H1 (cell line): ENCODE measurements at regions not wholly inside any gene's neighbourhood (a gene's known extent, or its start where the extent isn't known, plus 50 kb on each side); places are given as distances from the start of the nearest gene placed in this dataset.

Source experiments
- CTCF ChIA-PET: fragments of 300-600 bp; sonication (Branson Sonifier 250); formaldehyde crosslinking; loops from one replicate; lab custom pipeline; 2021; ENCODE audit not compliant: partially characterized antibody; lab: Charles Lee
- POLR2A ChIA-PET: fragments of 300-600 bp; sonication (Branson Sonifier 250); formaldehyde crosslinking; loops from one replicate; lab custom pipeline; 2021; ENCODE audit warnings: inconsistent platforms; ENCODE audit not compliant: partially characterized antibody; lab: Charles Lee
- DNase-seq, 2 experiments: peaks; one replicate each; pipeline versions ENCODE4 v3.0.0 to v3.0.0-alpha.2; 2010 to 2022; ENCODE audit warnings: low spot score in 2 of 2, low read depth in 1 of 2, mixed read lengths in 1 of 2
- FAIRE-seq: peaks from 2 replicates; lab custom pipeline; 2011; peaks lifted over from hg19 to GRCh38; lab: Jason Lieb, UNC
- H2AFZ ChIP-seq: 2 replicates; pipeline ENCODE4 v1.8.1; 2012; ENCODE audit warnings: low read length, inconsistent platforms
- H2AK5ac ChIP-seq: 2 replicates; pipeline ENCODE4 v1.6.1; 2013; ENCODE audit warnings: low read depth, low read length
- H2BK120ac ChIP-seq: replicated peaks from 2 replicates; pipeline ENCODE3; 2013; ENCODE audit warnings: low read depth, low read length, inconsistent platforms
- H2BK12ac ChIP-seq: 2 replicates; pipeline ENCODE4 v1.6.1; 2013; ENCODE audit warnings: low read depth, low read length
- H2BK15ac ChIP-seq: 2 replicates; pipeline ENCODE4 v1.6.1; 2013; ENCODE audit warnings: low read length
- H2BK20ac ChIP-seq: 2 replicates; pipeline ENCODE4 v1.6.1; 2013; ENCODE audit warnings: low read length
- H2BK5ac ChIP-seq: 2 replicates; pipeline ENCODE4 v1.6.1; 2013; ENCODE audit warnings: low read depth, low read length
- H3K14ac ChIP-seq: 2 replicates; pipeline ENCODE4 v1.6.1; 2013; ENCODE audit warnings: inconsistent platforms; ENCODE audit not compliant: insufficient read length
- H3K18ac ChIP-seq: 2 replicates; pipeline ENCODE4 v1.6.1; 2013; ENCODE audit warnings: low read length; ENCODE audit errors: extremely low read depth
- H3K23ac ChIP-seq: 2 replicates; pipeline ENCODE4 v1.6.1; 2013; ENCODE audit warnings: inconsistent platforms; ENCODE audit not compliant: insufficient read length
- H3K23me2 ChIP-seq: 2 replicates; pipeline ENCODE4 v1.6.1; 2013; ENCODE audit warnings: low read depth, low read length
- H3K27ac ChIP-seq: 2 replicates; pipeline ENCODE4 v1.6.1; 2011; ENCODE audit warnings: low read depth, low read length, inconsistent platforms
- H3K27me3 ChIP-seq, 4 experiments: replicated peaks in 1 of 4; 1 replicate in 1 of 4; 2 replicates in 3 of 4; pipeline versions ENCODE4 v1.6.1 to v1.8.1; 2011 to 2013; ENCODE audit warnings: low read length in 3 of 4, mild to moderate bottlenecking in 3 of 4, inconsistent platforms in 2 of 4, mixed read lengths in 2 of 4, moderate library complexity in 1 of 4; ENCODE audit not compliant: control insufficient read depth in 3 of 4, insufficient read depth in 3 of 4; ENCODE audit errors: extremely low read depth in 1 of 4
- H3K36me3 ChIP-seq, 4 experiments: 2 replicates each; pipeline versions ENCODE4 v1.6.1 to v1.8.1; 2011 to 2013; ENCODE audit warnings: mild to moderate bottlenecking in 4 of 4, low read length in 3 of 4, moderate library complexity in 2 of 4, control low read depth in 1 of 4, inconsistent platforms in 1 of 4; ENCODE audit not compliant: insufficient read depth in 4 of 4, control insufficient read depth in 2 of 4
- H3K4ac ChIP-seq: replicated peaks from 2 replicates; pipeline ENCODE3; 2013; ENCODE audit warnings: low read length, low read depth, mixed read lengths, inconsistent platforms; ENCODE audit not compliant: insufficient read length
- H3K4me1 ChIP-seq, 4 experiments: replicated peaks in 1 of 4; 1 replicate in 1 of 4; 2 replicates in 3 of 4; pipeline versions ENCODE4 v1.6.1 to v1.8.1; 2011 to 2013; ENCODE audit warnings: low read length in 3 of 4, inconsistent platforms in 2 of 4, mixed read lengths in 1 of 4; ENCODE audit not compliant: insufficient read depth in 4 of 4, control insufficient read depth in 3 of 4
- H3K4me2 ChIP-seq, 2 experiments: 2 replicates each; pipeline versions ENCODE4 v1.6.1 to v1.8.1; 2011 to 2013; ENCODE audit warnings: low read depth in 2 of 2, low read length in 2 of 2, control low read depth in 1 of 2, inconsistent platforms in 1 of 2, mild to moderate bottlenecking in 1 of 2; ENCODE audit not compliant: insufficient read depth in 1 of 2
- H3K4me3 ChIP-seq, 4 experiments: fragments of 200-600, 300-600 bp in 1 of 4; sonication (generic), shearing (Covaris generic), sonication (Bioruptor Twin) in 1 of 4; 2 replicates each; pipeline versions ENCODE4 v1.5.1 to v1.8.1; 2011 to 2016; ENCODE audit warnings: low read length in 4 of 4, low read depth in 3 of 4, control low read depth in 2 of 4, inconsistent platforms in 2 of 4, mild to moderate bottlenecking in 2 of 4, mixed read lengths in 1 of 4, moderate library complexity in 1 of 4; ENCODE audit not compliant: insufficient read depth in 2 of 4; ENCODE audit errors: extremely low read depth in 1 of 4
- H3K56ac ChIP-seq: replicated peaks from 2 replicates; pipeline ENCODE3; 2013; ENCODE audit warnings: low read depth, mild to moderate bottlenecking, mixed read lengths, low read length, inconsistent platforms; ENCODE audit not compliant: insufficient read length
- H3K79me1 ChIP-seq: 2 replicates; pipeline ENCODE4 v1.6.1; 2013; ENCODE audit warnings: low read depth, low read length, control low read depth
- H3K79me2 ChIP-seq, 2 experiments: 2 replicates each; pipeline versions ENCODE4 v1.6.1 to v1.8.1; 2012 to 2013; ENCODE audit warnings: low read length in 2 of 2, mild to moderate bottlenecking in 2 of 2, inconsistent platforms in 1 of 2; ENCODE audit not compliant: insufficient read depth in 2 of 2, control insufficient read depth in 1 of 2
- H3K9ac ChIP-seq, 4 experiments: replicated peaks in 1 of 4; 1 replicate in 1 of 4; 2 replicates in 3 of 4; pipeline versions ENCODE4 v1.6.1 to v1.8.1; 2011 to 2013; ENCODE audit warnings: low read depth in 3 of 4, low read length in 3 of 4, control low read depth in 2 of 4, mild to moderate bottlenecking in 2 of 4, moderate library complexity in 2 of 4, inconsistent platforms in 1 of 4; ENCODE audit errors: extremely low read depth in 1 of 4
- H3K9me3 ChIP-seq, 2 experiments: 2 replicates each; pipeline versions ENCODE4 v1.6.1 to v1.8.1; 2012 to 2013; ENCODE audit warnings: mild to moderate bottlenecking in 2 of 2, moderate library complexity in 2 of 2, control low read depth in 1 of 2, inconsistent platforms in 1 of 2, low read depth in 1 of 2, low read length in 1 of 2, mixed read lengths in 1 of 2; ENCODE audit not compliant: insufficient read depth in 2 of 2
- H4K20me1 ChIP-seq, 2 experiments: replicated peaks in 1 of 2; 2 replicates each; pipeline versions ENCODE3 to v1.8.1; 2011 to 2013; ENCODE audit warnings: inconsistent platforms in 2 of 2, low read length in 2 of 2, mild to moderate bottlenecking in 1 of 2; ENCODE audit not compliant: insufficient read depth in 2 of 2, control insufficient read depth in 1 of 2
- H4K5ac ChIP-seq: 2 replicates; pipeline ENCODE4 v1.6.1; 2013; ENCODE audit warnings: low read length, low read depth, mixed read lengths, inconsistent platforms; ENCODE audit not compliant: insufficient read length
- H4K8ac ChIP-seq: 2 replicates; pipeline ENCODE4 v1.8.0; 2013; ENCODE audit warnings: mild to moderate bottlenecking, moderate library complexity, low read length, inconsistent platforms; ENCODE audit not compliant: insufficient read depth; ENCODE audit errors: extremely low read depth
- H4K91ac ChIP-seq: replicated peaks from 2 replicates; pipeline ENCODE3; 2013; ENCODE audit warnings: low read length, mixed read lengths, inconsistent platforms; ENCODE audit not compliant: insufficient read length
- CHD2 ChIP-seq: IDR thresholded peaks from 2 replicates; pipeline ENCODE4 v1.6.1; 2012; ENCODE audit warnings: low read length, improper control_type of control experiment
- CTBP2 ChIP-seq: IDR thresholded peaks from 2 replicates; pipeline ENCODE4 v1.7.0; 2011; ENCODE audit warnings: borderline replicate concordance, mild to moderate bottlenecking, moderate library complexity, mixed read lengths, low read length; ENCODE audit not compliant: insufficient read depth, insufficient read length
- EZH2 ChIP-seq: fragments of 200-600 bp; sonication (generic); IDR thresholded peaks from 2 replicates; pipeline ENCODE4 v1.7.1; 2012; ENCODE audit warnings: low read depth, mild to moderate bottlenecking, moderate library complexity, low read length, inconsistent platforms; ENCODE audit not compliant: severe bottlenecking
- GABPA ChIP-seq: IDR thresholded peaks from 2 replicates; pipeline ENCODE4 v1.6.1; 2011; ENCODE audit warnings: mild to moderate bottlenecking, low read length, moderate library complexity, borderline replicate concordance; ENCODE audit not compliant: insufficient read depth
- JUN ChIP-seq: IDR thresholded peaks from 2 replicates; pipeline ENCODE4 v1.6.1; 2011; ENCODE audit warnings: low read depth, mild to moderate bottlenecking, improper control_type of control experiment, low read length
- JUND ChIP-seq: IDR thresholded peaks from 2 replicates; pipeline ENCODE4 v1.6.1; 2011; ENCODE audit warnings: mild to moderate bottlenecking, improper control_type of control experiment, low read length
- KDM1A ChIP-seq: fragments of 200-600, 300-600 bp; sonication (generic); IDR thresholded peaks from 2 replicates; pipeline ENCODE4 v1.7.1; 2016; ENCODE audit warnings: mild to moderate bottlenecking, low read length, borderline replicate concordance
- NANOG ChIP-seq: IDR thresholded peaks from 2 replicates; pipeline ENCODE4 v1.6.1; 2011; ENCODE audit warnings: low read length, low read depth, mild to moderate bottlenecking, inconsistent platforms; ENCODE audit not compliant: insufficient read depth, poor library complexity, severe bottlenecking
- POU5F1 ChIP-seq: IDR thresholded peaks from 2 replicates; pipeline ENCODE4 v1.6.1; 2011; ENCODE audit warnings: low read depth, mild to moderate bottlenecking, low read length, moderate library complexity
- RXRA ChIP-seq: IDR thresholded peaks from 2 replicates; pipeline ENCODE4 v1.6.1; 2011; ENCODE audit warnings: low read depth, mild to moderate bottlenecking, low read length, moderate library complexity; ENCODE audit not compliant: insufficient read depth
- SIN3A ChIP-seq, 2 experiments: IDR thresholded peaks in 1 of 2; conservative IDR thresholded peaks in 1 of 2; 2 replicates each; pipeline ENCODE4 v1.6.1; 2011 to 2012; ENCODE audit warnings: low read length in 2 of 2, improper control_type of control experiment in 1 of 2, low read depth in 1 of 2, mild to moderate bottlenecking in 1 of 2
- SP2 ChIP-seq: IDR thresholded peaks from 2 replicates; pipeline ENCODE4 v1.6.1; 2012; ENCODE audit warnings: mild to moderate bottlenecking, low read length, inconsistent platforms
- TAF1 ChIP-seq: IDR thresholded peaks from 2 replicates; pipeline ENCODE4 v1.6.1; 2011; ENCODE audit warnings: mild to moderate bottlenecking, low read depth, low read length
- TAF7 ChIP-seq: optimal IDR thresholded peaks from 2 replicates; pipeline ENCODE3; 2011; ENCODE audit warnings: low read depth, mild to moderate bottlenecking, inconsistent platforms, low read length, moderate library complexity, borderline replicate concordance
- TEAD4 ChIP-seq: IDR thresholded peaks from 2 replicates; pipeline ENCODE4 v1.6.1; 2012; ENCODE audit warnings: low read depth, low read length, inconsistent platforms, mixed read lengths
- WGBS, 2 experiments: shearing (Covaris generic) in 1 of 2; methylation state at CpG; one replicate each; pipeline versions ENCODE4 v1.1.6 to v1.1.7; 2013 to 2015; ENCODE audit warnings: low lambda C conversion rate in 2 of 2, mixed read lengths in 2 of 2, inconsistent platforms in 1 of 2, low coverage in 1 of 2, missing lambda C conversion rate in 1 of 2; ENCODE audit not compliant: insufficient replicate concordance in 2 of 2, insufficient coverage in 1 of 2, insufficient read length in 1 of 2; ENCODE audit errors: extremely low coverage in 1 of 2, missing lambda C conversion rate in 1 of 2; 5-methylcytosine and 5-hydroxymethylcytosine counted together

- no peak overlapping the region for H4K5ac ChIP-seq
- no peaks in the 10 kb centered on the region for H3K4me1 ChIP-seq
- no peak overlapping the region for H2BK20ac ChIP-seq
- H2AFZ ChIP-seq, result no peak overlapping the region
- FAIRE-seq (no peak), DNase-seq (no peak)
- H3K36me3 ChIP-seq, result no peaks in the 10 kb centered on the region
- H3K4ac ChIP-seq, result no peak overlapping the region
- no peak overlapping the region for H4K91ac ChIP-seq
- H2BK15ac ChIP-seq, result no peak overlapping the region
- WGBS, 2 experiments, result 95% methylated on average over 1 of the region's 1 CpG; no CpG with 5 or more reads in 1 of the 2 experiments
- H3K4me3 ChIP-seq, result no peak overlapping the region
- ChIA-PET POLR2A (no interaction called here), CTCF (interaction anchor here (1.3 kb wide), 1 partner anchor 9 kb away, joined by 3 read pairs; no protein-coding TSS in a partner anchor)
- no peak overlapping the region for H3K56ac ChIP-seq
- H4K20me1 ChIP-seq, result no peaks in the 10 kb centered on the region
- H3K23me2 ChIP-seq, result no peaks in the 10 kb centered on the region
- H2BK12ac ChIP-seq, result no peak overlapping the region
- no peak overlapping the region for H2BK5ac ChIP-seq
- H3K27ac ChIP-seq, result no peak overlapping the region
- no peak overlapping the region for H2AK5ac ChIP-seq
- H3K14ac ChIP-seq, result no peak overlapping the region
- no peak overlapping the region for H3K18ac ChIP-seq
- no peaks in the 10 kb centered on the region for H3K9me3 ChIP-seq
- no peak overlapping the region for H3K23ac ChIP-seq
- H3K27me3 ChIP-seq, result no peaks in the 10 kb centered on the region
- H3K4me2 ChIP-seq, result no peak overlapping the region
- H3K79me2 ChIP-seq, result no peaks in the 10 kb centered on the region
- H3K9ac ChIP-seq, result no peak overlapping the region
- no peaks in the 10 kb centered on the region for H3K79me1 ChIP-seq
- no peak overlapping the region for H4K8ac ChIP-seq
- no peak overlapping the region for H2BK120ac ChIP-seq
- TF ChIP-seq POU5F1 (no peak), JUND (no peak), CHD2 (no peak), RXRA (no peak), TAF1 (no peak), EZH2 (no peak), JUN (no peak), KDM1A (no peak), NANOG (no peak), TAF7 (no peak), GABPA (no peak), SP2 (no peak), SIN3A (conservative IDR thresholded peaks at IDR 0.05 in 1 of 2, IDR thresholded peaks at IDR 0.05 in 1 of 2; ENCODE audit: low read depth in 1 of 2, low read length in 2 of 2) (no peak), TEAD4 (no peak), CTBP2 (no peak)
Measured at GRCh38 chr6:23823421-23823820, 302.6 kb upstream of the NRSN1 start.
